Suprapubic skin (tissue), 3 donors: ENCODE measurements at regions not wholly inside any gene's neighbourhood (a gene's known extent, or its start where the extent isn't known, plus 50 kb on each side); places are given as distances from the start of the nearest gene placed in this dataset.

ENCODE experiments used
- POLR2A ChIP-seq, 2 donors: fragments of 450-650 bp; IDR thresholded peaks; one replicate each; pipeline ENCODE4 v1.6.1; 2017; ENCODE audit warnings: antibody characterized with exemption in 2 of 2, mild to moderate bottlenecking in 2 of 2, moderate library complexity in 2 of 2
- TF ChIP-seq, protein P1 (sequence below), 2 donors: fragments of 200-600 bp in 1 of 2; fragments of 450-650 bp in 1 of 2; sonication (generic) in 1 of 2; IDR thresholded peaks; one replicate each; pipeline ENCODE4 v1.5.1; 2016 to 2019; ENCODE audit warnings: antibody characterized with exemption in 2 of 2, mild to moderate bottlenecking in 1 of 2, moderate library complexity in 1 of 2

DNA sequence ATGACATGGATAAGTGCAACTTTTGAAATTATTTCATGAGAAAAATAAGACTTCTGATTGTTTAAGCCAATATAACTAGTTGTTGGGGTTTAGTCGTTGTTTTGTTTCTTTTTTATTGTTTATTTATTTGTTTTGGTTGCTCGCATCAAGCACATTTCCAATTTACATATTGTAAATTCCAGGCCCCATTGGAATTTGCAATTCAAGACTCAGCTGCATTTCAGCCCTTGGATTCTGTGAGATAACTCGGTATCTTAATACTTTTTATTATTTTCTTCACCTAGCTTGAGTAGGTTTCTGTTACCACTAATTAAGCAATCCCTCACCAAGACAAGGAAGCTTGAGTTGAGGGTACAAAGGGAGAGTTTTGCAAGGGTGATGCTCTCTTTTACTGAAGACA lies 318.3 kb upstream of the GATB start:
- TF ChIP-seq, protein P1, sequence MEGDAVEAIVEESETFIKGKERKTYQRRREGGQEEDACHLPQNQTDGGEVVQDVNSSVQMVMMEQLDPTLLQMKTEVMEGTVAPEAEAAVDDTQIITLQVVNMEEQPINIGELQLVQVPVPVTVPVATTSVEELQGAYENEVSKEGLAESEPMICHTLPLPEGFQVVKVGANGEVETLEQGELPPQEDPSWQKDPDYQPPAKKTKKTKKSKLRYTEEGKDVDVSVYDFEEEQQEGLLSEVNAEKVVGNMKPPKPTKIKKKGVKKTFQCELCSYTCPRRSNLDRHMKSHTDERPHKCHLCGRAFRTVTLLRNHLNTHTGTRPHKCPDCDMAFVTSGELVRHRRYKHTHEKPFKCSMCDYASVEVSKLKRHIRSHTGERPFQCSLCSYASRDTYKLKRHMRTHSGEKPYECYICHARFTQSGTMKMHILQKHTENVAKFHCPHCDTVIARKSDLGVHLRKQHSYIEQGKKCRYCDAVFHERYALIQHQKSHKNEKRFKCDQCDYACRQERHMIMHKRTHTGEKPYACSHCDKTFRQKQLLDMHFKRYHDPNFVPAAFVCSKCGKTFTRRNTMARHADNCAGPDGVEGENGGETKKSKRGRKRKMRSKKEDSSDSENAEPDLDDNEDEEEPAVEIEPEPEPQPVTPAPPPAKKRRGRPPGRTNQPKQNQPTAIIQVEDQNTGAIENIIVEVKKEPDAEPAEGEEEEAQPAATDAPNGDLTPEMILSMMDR (IDR thresholded peaks at IDR 0.05): no peak
- no peak for TF ChIP-seq POLR2A (IDR thresholded peaks at IDR 0.05)
